GM06990 (cell line): ENCODE measurements at regions not wholly inside any gene's neighbourhood (a gene's known extent, or its start where the extent isn't known, plus 50 kb on each side); places are given as distances from the start of the nearest gene placed in this dataset.

Experiments used
- DNase-seq: peaks from one replicate; pipeline ENCODE4 v3.0.0-alpha.2; 2011; ENCODE audit not compliant: insufficient read length; ENCODE audit errors: extremely low read depth
- H3K27me3 ChIP-seq: replicated peaks from 2 replicates; pipeline ENCODE4 v1.6.0; 2011; ENCODE audit warnings: low read length; ENCODE audit not compliant: control insufficient read depth, insufficient read depth
- H3K36me3 ChIP-seq: 2 replicates; pipeline ENCODE4 v1.5.1; 2011; ENCODE audit warnings: low read length; ENCODE audit not compliant: control insufficient read depth, insufficient read depth
- H3K4me3 ChIP-seq: replicated peaks from 2 replicates; pipeline ENCODE4 v1.5.1; 2011; ENCODE audit warnings: low read depth, mild to moderate bottlenecking, control low read depth, low read length
- CTCF ChIP-seq: IDR thresholded peaks from 2 replicates; pipeline ENCODE4 v1.5.1; 2011; ENCODE audit warnings: low read length, control low read depth, mild to moderate bottlenecking, inconsistent platforms; ENCODE audit not compliant: insufficient read depth, poor library complexity, severe bottlenecking

DNA sequence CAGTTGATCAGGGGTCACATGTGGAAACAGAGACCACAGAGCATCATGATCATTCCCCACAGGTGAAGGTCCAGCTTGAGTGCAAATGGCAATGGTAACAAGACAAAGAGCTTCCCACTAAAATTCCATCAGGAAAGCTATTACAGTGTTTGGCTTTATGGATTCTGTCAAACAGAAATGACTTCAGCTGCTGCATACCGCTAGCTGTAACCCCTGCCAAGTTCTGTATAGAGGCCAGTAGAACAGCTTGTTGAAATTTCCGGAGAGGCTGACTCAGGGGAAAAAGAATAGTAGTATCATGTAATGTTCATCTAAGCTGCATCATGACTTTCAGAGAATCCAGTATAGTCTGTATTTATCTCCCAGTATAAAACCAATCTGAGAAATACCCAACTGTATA lies 1704.7 kb downstream of the SLITRK5 start:
- no peak for DNase-seq
- TF ChIP-seq CTCF = no peak
- Histone ChIP-seq H3K36me3 (no peaks in the 10 kb centered on the region), H3K4me3 (no peak overlapping the region), H3K27me3 (no peaks in the 10 kb centered on the region)

DNA sequence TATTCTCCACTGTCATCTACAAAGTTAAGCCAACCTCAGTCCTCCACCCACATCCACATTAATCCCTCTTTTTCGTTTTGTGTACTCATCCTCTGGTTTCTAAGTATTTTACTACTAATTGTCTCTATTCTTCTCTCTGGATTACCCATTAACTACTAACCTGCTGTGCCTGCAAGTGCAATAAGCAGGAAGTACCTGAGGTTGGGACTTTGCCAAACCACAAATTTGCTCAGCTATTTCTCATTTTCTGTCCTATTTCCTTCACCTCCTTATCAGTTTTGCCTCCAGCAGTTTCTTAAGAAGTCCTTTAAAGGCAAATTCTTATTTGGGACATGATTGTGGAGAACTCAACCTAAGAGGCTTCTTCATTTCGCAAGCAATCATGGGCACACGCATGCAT lies 1708.9 kb downstream of the SLITRK5 start:
- Histone ChIP-seq H3K36me3 (no peaks in the 10 kb centered on the region), H3K4me3 (no peak overlapping the region), H3K27me3 (no peaks in the 10 kb centered on the region)
- no peak for TF ChIP-seq CTCF
- DNase-seq = no peak

GRCh38 chr13:89382981-89383380 lies 1711.8 kb downstream of the SLITRK5 start:
- DNase-seq = no peak

GRCh38 chr13:89383891-89384290 lies 1712.7 kb downstream of the SLITRK5 start:
- H3K4me3 ChIP-seq = no peak overlapping the region
- no peaks in the 10 kb centered on the region for H3K27me3 ChIP-seq
- H3K36me3 ChIP-seq = no peaks in the 10 kb centered on the region
- DNase-seq = no peak
- no peak for TF ChIP-seq CTCF

More at GRCh38 chr13:89382981-89383380, 1711.8 kb downstream of the SLITRK5 start:
- no peak for TF ChIP-seq CTCF
- H3K4me3 ChIP-seq = no peak overlapping the region
- H3K27me3 ChIP-seq = no peaks in the 10 kb centered on the region
- no peaks in the 10 kb centered on the region for H3K36me3 ChIP-seq

- TF ChIP-seq CTCF = no peak
- DNase-seq = no peak
- H3K4me3 ChIP-seq = no peak overlapping the region
- no peaks in the 10 kb centered on the region for H3K36me3 ChIP-seq
- H3K27me3 ChIP-seq = no peaks in the 10 kb centered on the region
Observed at GRCh38 chr13:89393758-89394304, 1722.7 kb downstream of the SLITRK5 start.

GRCh38 chr13:89401264-89401675 lies 1730.1 kb downstream of the SLITRK5 start:
- H3K27me3 ChIP-seq = no peaks in the 10 kb centered on the region
- no peaks in the 10 kb centered on the region for H3K36me3 ChIP-seq
- TF ChIP-seq CTCF = no peak
- no peak overlapping the region for H3K4me3 ChIP-seq
- DNase-seq = no peak
